Fibroblast of pulmonary artery (primary cell): ENCODE measurements at regions not wholly inside any gene's neighbourhood (a gene's known extent, or its start where the extent isn't known, plus 50 kb on each side); places are given as distances from the start of the nearest gene placed in this dataset.

Experiments
- DNase-seq: peaks from one replicate; pipeline ENCODE4 v3.0.0-alpha.2; 2010; ENCODE audit warnings: low read depth
- H3K4me3 ChIP-seq: replicated peaks from 2 replicates; pipeline ENCODE4 v1.5.1; 2011; ENCODE audit warnings: low read depth, mild to moderate bottlenecking, control low read depth, low read length, moderate library complexity
- TF ChIP-seq, protein P1 (sequence below): IDR thresholded peaks from 2 replicates; pipeline ENCODE4 v1.5.1; 2011; ENCODE audit warnings: mild to moderate bottlenecking, control low read depth, low read length, inconsistent platforms; ENCODE audit errors: missing control alignments

DNA sequence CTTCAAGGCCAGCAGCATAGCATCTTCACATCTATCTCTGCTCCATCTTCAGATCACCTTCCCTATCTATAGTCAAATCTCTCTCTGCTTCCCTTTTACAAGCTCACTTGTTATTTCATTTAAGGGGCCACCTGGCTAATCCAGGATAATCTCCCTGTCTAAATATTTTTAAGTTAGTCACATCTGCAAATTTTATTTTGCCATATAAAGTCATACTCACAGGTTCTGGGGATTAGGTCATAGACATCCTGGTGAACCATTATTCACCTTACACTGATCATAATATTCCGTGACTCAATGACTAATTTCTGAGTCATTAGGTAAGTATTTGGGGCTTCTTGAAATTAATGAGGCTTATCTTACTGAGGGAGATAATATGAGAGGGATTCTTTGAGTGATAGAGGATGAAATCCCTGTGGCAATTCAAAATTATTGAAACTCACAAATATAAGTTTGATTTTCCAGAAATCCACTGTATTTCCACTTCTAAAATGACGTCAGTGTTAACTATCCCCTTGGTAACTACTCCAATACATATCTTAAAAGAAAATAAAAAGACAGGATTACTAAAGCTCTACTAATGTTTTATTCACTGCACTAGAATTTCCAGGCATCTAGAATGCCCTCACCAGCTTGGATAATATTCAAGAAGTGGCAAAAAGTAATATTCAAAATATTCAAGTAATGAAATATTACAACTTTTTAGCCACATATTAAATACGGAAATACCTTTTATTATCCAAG, 93.7 kb upstream of the RBMS3 start:
- H3K4me3 ChIP-seq = no peak overlapping the region
- DNase-seq = peak; percentile 75
- TF ChIP-seq, protein P1, sequence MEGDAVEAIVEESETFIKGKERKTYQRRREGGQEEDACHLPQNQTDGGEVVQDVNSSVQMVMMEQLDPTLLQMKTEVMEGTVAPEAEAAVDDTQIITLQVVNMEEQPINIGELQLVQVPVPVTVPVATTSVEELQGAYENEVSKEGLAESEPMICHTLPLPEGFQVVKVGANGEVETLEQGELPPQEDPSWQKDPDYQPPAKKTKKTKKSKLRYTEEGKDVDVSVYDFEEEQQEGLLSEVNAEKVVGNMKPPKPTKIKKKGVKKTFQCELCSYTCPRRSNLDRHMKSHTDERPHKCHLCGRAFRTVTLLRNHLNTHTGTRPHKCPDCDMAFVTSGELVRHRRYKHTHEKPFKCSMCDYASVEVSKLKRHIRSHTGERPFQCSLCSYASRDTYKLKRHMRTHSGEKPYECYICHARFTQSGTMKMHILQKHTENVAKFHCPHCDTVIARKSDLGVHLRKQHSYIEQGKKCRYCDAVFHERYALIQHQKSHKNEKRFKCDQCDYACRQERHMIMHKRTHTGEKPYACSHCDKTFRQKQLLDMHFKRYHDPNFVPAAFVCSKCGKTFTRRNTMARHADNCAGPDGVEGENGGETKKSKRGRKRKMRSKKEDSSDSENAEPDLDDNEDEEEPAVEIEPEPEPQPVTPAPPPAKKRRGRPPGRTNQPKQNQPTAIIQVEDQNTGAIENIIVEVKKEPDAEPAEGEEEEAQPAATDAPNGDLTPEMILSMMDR = no peak

GRCh38 chr3:29189328-29189727, 91.5 kb upstream of the RBMS3 start:
- TF ChIP-seq, protein P1 = no peak
- no peak overlapping the region for H3K4me3 ChIP-seq
- no peak for DNase-seq

DNA sequence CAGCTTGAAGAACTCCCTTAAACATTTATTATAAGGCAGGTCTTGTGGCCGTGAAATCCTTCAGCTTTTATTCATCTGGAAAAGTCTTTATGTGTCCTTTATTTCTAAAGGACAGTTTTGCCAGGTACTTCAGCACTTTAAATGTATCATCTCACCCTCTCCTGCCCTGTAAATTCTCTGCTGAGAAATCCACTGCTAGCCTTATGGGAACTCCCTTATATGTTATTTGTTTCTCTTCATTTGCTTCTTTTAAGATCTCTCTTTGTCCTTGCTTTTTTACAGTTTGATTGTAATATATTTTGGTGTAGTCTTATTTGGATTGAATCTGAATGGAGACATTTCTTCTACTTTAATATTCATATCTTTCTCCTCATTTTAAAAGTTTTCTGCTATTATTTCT, 86.7 kb upstream of the RBMS3 start:
- no peak for DNase-seq
- TF ChIP-seq, protein P1 = no peak
- H3K4me3 ChIP-seq = no peak overlapping the region

DNA sequence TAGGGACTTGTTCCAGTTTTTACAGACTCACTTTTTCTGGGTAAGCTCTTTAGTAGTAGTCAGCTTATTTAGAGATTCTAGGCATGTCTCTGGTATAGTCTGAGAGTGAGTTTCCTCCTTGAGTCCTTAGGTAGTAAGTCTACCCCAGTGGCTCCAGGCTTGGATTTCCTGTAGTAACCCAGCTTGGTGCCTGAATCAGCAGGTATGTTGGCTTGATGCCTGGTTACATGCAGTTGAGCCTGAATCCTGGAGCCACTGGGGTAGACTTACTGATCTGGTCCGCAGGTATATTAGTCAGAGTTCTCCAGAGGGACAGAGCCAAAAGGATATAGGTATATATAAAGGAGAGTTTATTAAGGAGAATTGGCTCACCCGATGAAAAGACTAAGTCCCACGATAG, 85.8 kb upstream of the RBMS3 start:
- DNase-seq = no peak
- no peak overlapping the region for H3K4me3 ChIP-seq
- TF ChIP-seq, protein P1 = no peak

GRCh38 chr3:29201604-29202003, 79.3 kb upstream of the RBMS3 start:
- no peak overlapping the region for H3K4me3 ChIP-seq
- TF ChIP-seq, protein P1 = no peak
- DNase-seq = no peak

DNA sequence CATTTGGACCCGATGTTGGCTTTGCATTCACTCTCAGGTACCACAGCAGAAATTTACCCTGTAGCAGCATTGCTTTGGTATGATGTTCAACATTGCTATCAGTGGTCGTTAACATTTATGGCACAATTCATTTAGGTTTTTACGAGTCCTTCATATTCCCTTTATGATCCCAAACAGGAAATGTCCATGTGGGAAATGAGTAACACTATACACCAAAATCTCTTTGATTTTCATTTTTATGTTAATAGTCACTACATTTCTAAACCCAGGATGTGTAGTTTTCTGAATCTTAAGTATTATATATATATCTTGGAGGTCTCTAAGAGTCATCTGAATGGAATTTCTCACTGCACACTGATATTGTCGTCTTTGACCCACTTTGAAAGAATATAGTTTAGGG, 78.5 kb upstream of the RBMS3 start:
- H3K4me3 ChIP-seq = no peak overlapping the region
- TF ChIP-seq, protein P1 = no peak
- DNase-seq = peak; percentile 24

GRCh38 chr3:29203851-29204250, 77.0 kb upstream of the RBMS3 start:
- H3K4me3 ChIP-seq = no peak overlapping the region
- TF ChIP-seq, protein P1 = no peak
- no peak for DNase-seq
